Osteocyte (in vitro differentiated cells): ENCODE measurements at regions not wholly inside any gene's neighbourhood (a gene's known extent, or its start where the extent isn't known, plus 50 kb on each side); places are given as distances from the start of the nearest gene placed in this dataset.

ENCODE experiments used
- DNase-seq: peaks from one replicate; pipeline ENCODE4 v3.0.0; 2021; ENCODE audit warnings: mixed read lengths; ENCODE audit not compliant: unreplicated experiment; ENCODE audit errors: extremely low spot score
- H3K27ac Mint-ChIP-seq: one replicate; pipeline ENCODE4 v1.8.0; 2021; ENCODE audit warnings: mild to moderate bottlenecking, mixed read lengths; ENCODE audit not compliant: unreplicated experiment
- H3K27me3 Mint-ChIP-seq: one replicate; pipeline ENCODE4 v1.8.0; 2021; ENCODE audit warnings: mixed read lengths; ENCODE audit not compliant: unreplicated experiment
- H3K36me3 Mint-ChIP-seq: one replicate; pipeline ENCODE4 v1.8.0; 2021; ENCODE audit warnings: mixed read lengths; ENCODE audit not compliant: unreplicated experiment
- H3K4me1 Mint-ChIP-seq: one replicate; pipeline ENCODE4 v1.8.0; 2021; ENCODE audit warnings: mixed read lengths; ENCODE audit not compliant: unreplicated experiment
- H3K4me3 Mint-ChIP-seq: one replicate; pipeline ENCODE4 v1.8.0; 2021; ENCODE audit warnings: mild to moderate bottlenecking, moderate library complexity, mixed read lengths; ENCODE audit not compliant: unreplicated experiment
- H3K9me3 Mint-ChIP-seq: one replicate; pipeline ENCODE4 v1.8.0; 2021; ENCODE audit warnings: mixed read lengths; ENCODE audit not compliant: unreplicated experiment
- CTCF ChIP-seq: fragments of 200-600 bp; sonication (generic); IDR thresholded peaks from 2 replicates; pipeline ENCODE4 v1.5.0; 2021; ENCODE audit warnings: antibody characterized with exemption, mild to moderate bottlenecking, moderate library complexity

- no peak overlapping the region for H3K27ac Mint-ChIP-seq
- TF ChIP-seq CTCF: no peak
- no peaks in the 10 kb centered on the region for H3K9me3 Mint-ChIP-seq
- H3K4me3 Mint-ChIP-seq: no peak overlapping the region
- DNase-seq: no peak
- H3K4me1 Mint-ChIP-seq: no peaks in the 10 kb centered on the region
- H3K27me3 Mint-ChIP-seq: no peaks in the 10 kb centered on the region
- H3K36me3 Mint-ChIP-seq: no peaks in the 10 kb centered on the region
Measured at GRCh38 chr17:34517406-34517805, 62.0 kb upstream of the TMEM132E start.

GRCh38 chr17:34511931-34512330 is 67.5 kb upstream of the TMEM132E start:
- DNase-seq: no peak
- Mint-ChIP-seq H3K27me3 (no peaks in the 10 kb centered on the region), H3K4me3 (no peak overlapping the region), H3K4me1 (no peaks in the 10 kb centered on the region), H3K36me3 (no peaks in the 10 kb centered on the region), H3K9me3 (no peaks in the 10 kb centered on the region), H3K27ac (no peak overlapping the region)
- TF ChIP-seq CTCF: no peak

GRCh38 chr17:34511265-34511664 is 68.1 kb upstream of the TMEM132E start:
- Mint-ChIP-seq H3K4me3 (no peak overlapping the region), H3K4me1 (no peaks in the 10 kb centered on the region), H3K27ac (no peak overlapping the region), H3K36me3 (no peaks in the 10 kb centered on the region), H3K27me3 (no peaks in the 10 kb centered on the region), H3K9me3 (no peaks in the 10 kb centered on the region)
- DNase-seq: no peak
- TF ChIP-seq CTCF: no peak

GRCh38 chr17:34504814-34505484 is 74.4 kb upstream of the TMEM132E start:
- no peak for TF ChIP-seq CTCF
- no peaks in the 10 kb centered on the region for H3K27me3 Mint-ChIP-seq
- no peak overlapping the region for H3K27ac Mint-ChIP-seq
- no peak for DNase-seq
- no peaks in the 10 kb centered on the region for H3K4me1 Mint-ChIP-seq
- H3K9me3 Mint-ChIP-seq: no peaks in the 10 kb centered on the region
- H3K4me3 Mint-ChIP-seq: no peak overlapping the region
- no peaks in the 10 kb centered on the region for H3K36me3 Mint-ChIP-seq

GRCh38 chr17:34503528-34504195 is 75.7 kb upstream of the TMEM132E start:
- H3K4me1 Mint-ChIP-seq: no peaks in the 10 kb centered on the region
- no peak for TF ChIP-seq CTCF
- no peaks in the 10 kb centered on the region for H3K27me3 Mint-ChIP-seq
- H3K4me3 Mint-ChIP-seq: no peak overlapping the region
- H3K27ac Mint-ChIP-seq: no peak overlapping the region
- no peaks in the 10 kb centered on the region for H3K36me3 Mint-ChIP-seq
- DNase-seq: no peak
- no peaks in the 10 kb centered on the region for H3K9me3 Mint-ChIP-seq
